ENCODE measurements at regions not wholly inside any gene's neighbourhood (a gene's known extent, or its start where the extent isn't known, plus 50 kb on each side); places are given as distances from the start of the nearest gene placed in this dataset.

DNA sequence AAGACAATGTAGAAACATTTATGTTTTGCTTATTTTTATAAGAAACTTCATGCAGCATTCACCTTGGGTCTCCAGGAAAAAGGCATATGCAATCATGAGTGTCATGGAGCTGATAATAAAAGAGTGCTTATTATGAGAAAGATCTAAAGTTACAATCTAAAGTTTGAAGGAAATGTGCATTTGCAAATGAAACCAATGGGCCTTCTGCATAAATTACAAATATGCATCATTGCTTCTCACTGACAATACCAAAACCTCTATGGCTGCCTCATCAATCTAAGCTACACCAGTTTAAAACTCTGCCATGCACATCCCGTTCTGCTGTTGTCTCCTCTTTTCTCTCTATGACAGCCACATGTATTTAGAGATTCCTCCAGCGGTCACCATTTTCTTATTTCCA is 103.2 kb upstream of the ABI3BP start:
- DNase-seq (ENCODE audit: low spot score, unreplicated experiment): no peak
- H3K36me3 Mint-ChIP-seq (ENCODE audit: insufficient read depth): no peaks in the 10 kb centered on the region
- no peaks in the 10 kb centered on the region for H3K9me3 Mint-ChIP-seq (ENCODE audit: low read depth)
- H3K4me3 Mint-ChIP-seq (ENCODE audit: low read depth): no peak overlapping the region
- H3K27ac Mint-ChIP-seq: no peak overlapping the region
- TF ChIP-seq, protein P1, sequence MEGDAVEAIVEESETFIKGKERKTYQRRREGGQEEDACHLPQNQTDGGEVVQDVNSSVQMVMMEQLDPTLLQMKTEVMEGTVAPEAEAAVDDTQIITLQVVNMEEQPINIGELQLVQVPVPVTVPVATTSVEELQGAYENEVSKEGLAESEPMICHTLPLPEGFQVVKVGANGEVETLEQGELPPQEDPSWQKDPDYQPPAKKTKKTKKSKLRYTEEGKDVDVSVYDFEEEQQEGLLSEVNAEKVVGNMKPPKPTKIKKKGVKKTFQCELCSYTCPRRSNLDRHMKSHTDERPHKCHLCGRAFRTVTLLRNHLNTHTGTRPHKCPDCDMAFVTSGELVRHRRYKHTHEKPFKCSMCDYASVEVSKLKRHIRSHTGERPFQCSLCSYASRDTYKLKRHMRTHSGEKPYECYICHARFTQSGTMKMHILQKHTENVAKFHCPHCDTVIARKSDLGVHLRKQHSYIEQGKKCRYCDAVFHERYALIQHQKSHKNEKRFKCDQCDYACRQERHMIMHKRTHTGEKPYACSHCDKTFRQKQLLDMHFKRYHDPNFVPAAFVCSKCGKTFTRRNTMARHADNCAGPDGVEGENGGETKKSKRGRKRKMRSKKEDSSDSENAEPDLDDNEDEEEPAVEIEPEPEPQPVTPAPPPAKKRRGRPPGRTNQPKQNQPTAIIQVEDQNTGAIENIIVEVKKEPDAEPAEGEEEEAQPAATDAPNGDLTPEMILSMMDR (IDR thresholded peaks at IDR 0.05; ENCODE audit: unreplicated experiment): no peak
- peaks cover 3% of the 10 kb centered on the region for H3K27me3 Mint-ChIP-seq
- peaks cover 2% of the 10 kb centered on the region for H3K4me1 Mint-ChIP-seq (ENCODE audit: low read depth)

DNA sequence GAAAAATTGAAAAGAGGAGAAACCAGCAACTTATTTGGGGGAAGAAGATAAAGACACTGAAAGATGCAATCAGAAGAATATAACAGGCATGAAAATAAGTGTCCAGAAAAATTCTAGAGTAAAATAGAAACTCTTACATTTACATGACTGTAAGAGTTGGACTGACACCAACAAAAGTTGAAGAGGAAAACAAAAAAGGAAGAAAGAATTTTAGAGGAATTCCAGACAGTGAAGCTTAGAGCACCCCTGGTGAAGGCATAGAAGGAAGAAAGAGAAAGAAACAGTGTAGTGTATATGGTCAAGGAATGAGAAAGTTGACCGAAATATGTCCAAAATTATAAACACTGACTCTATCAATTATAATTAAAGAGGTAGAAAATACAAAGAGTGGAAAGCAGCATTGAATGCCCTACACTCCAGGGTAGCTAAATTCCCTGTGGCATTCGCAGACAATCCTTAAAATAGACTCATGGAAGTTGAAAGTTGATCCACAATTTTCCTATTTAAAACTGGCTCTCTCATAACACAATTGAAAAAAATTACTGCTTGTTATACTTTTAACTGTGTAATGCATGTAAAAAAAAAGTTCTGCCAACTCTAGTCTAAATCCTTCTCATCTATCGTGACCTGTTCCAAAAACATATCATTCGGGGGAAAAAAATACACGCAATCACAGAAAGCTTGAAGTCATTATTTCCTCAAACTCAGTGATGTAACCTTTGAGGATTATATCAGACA is 102.6 kb upstream of the ABI3BP start:
- TF ChIP-seq, protein P1 (IDR thresholded peaks at IDR 0.05; ENCODE audit: unreplicated experiment): no peak
- H3K9me3 Mint-ChIP-seq (ENCODE audit: low read depth): no peaks in the 10 kb centered on the region
- H3K27ac Mint-ChIP-seq: no peak overlapping the region
- H3K36me3 Mint-ChIP-seq (ENCODE audit: insufficient read depth): no peaks in the 10 kb centered on the region
- H3K4me1 Mint-ChIP-seq (ENCODE audit: low read depth): peaks cover 2% of the 10 kb centered on the region
- DNase-seq (ENCODE audit: low spot score, unreplicated experiment): no peak
- H3K4me3 Mint-ChIP-seq (ENCODE audit: low read depth): no peak overlapping the region
- H3K27me3 Mint-ChIP-seq: peaks cover 3% of the 10 kb centered on the region

DNA sequence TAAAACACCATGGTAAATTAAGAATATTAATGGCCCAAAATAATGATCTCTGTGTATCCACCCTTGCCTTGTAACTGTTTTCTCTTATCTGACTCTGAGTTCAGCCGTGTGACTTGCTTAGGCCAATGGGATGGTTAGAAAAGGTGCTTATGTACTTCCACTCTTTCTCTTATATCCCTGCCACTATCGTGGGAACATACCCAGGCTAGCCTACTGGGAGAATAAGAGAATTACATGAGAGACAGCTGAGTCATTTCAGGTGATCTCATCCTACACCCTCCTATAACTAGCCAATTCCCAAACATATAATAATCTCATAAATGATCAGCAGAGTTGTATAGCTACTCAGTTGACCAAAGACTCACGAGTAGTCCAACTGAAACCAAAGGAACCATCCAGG is 98.3 kb upstream of the ABI3BP start:
- no peaks in the 10 kb centered on the region for H3K27me3 Mint-ChIP-seq
- TF ChIP-seq, protein P1 (IDR thresholded peaks at IDR 0.05; ENCODE audit: unreplicated experiment): no peak
- H3K36me3 Mint-ChIP-seq (ENCODE audit: insufficient read depth): no peaks in the 10 kb centered on the region
- DNase-seq (ENCODE audit: low spot score, unreplicated experiment): no peak
- H3K4me3 Mint-ChIP-seq (ENCODE audit: low read depth): no peak overlapping the region
- H3K27ac Mint-ChIP-seq: no peak overlapping the region
- H3K9me3 Mint-ChIP-seq (ENCODE audit: low read depth): no peaks in the 10 kb centered on the region
- H3K4me1 Mint-ChIP-seq (ENCODE audit: low read depth): peaks cover 12% of the 10 kb centered on the region

DNA sequence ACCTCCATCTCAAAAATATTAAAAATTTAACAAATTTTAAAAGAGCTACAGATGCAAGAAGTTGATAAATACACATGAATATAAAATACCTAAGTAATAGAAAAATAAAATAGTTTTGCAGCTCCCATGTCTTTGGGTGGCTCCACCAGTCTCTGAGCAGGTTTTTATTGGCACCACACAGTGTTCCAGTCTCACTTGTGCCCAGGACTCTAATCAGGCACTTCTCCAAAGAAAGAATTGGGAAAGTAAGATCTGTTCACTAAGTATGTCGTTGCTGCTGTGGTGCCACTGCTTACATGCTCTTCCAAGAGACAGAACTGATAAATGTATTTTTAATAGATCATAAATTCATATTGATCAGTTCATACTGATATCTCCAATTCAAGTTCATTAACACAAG is 92.5 kb upstream of the ABI3BP start:
- H3K4me1 Mint-ChIP-seq (ENCODE audit: low read depth): peaks cover 10% of the 10 kb centered on the region
- no peak overlapping the region for H3K27ac Mint-ChIP-seq
- no peaks in the 10 kb centered on the region for H3K9me3 Mint-ChIP-seq (ENCODE audit: low read depth)
- no peaks in the 10 kb centered on the region for H3K36me3 Mint-ChIP-seq (ENCODE audit: insufficient read depth)
- DNase-seq (ENCODE audit: low spot score, unreplicated experiment): no peak
- no peaks in the 10 kb centered on the region for H3K27me3 Mint-ChIP-seq
- TF ChIP-seq, protein P1 (IDR thresholded peaks at IDR 0.05; ENCODE audit: unreplicated experiment): no peak
- no peak overlapping the region for H3K4me3 Mint-ChIP-seq (ENCODE audit: low read depth)

DNA sequence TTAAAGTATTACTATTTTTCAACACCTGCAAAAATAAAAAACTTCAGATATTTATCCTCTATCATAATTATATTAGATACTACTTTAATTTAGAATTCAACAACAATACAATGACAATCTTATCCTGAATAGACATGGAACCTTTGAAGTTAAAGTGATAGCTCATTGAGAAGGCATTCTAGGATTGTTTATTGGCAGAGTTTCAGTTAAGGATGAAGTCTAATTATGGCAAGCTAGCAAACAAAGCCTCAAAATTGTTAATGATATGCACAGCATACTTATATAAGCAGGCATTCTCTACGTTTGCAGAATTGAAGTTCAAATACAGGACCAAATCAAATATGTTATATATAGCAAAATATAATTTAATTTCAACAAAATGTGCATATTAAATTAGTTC is 91.2 kb upstream of the ABI3BP start:
- H3K9me3 Mint-ChIP-seq (ENCODE audit: low read depth): no peaks in the 10 kb centered on the region
- no peak overlapping the region for H3K4me3 Mint-ChIP-seq (ENCODE audit: low read depth)

More for the DNA sequence above, 91.2 kb upstream of the ABI3BP start:
- DNase-seq (ENCODE audit: low spot score, unreplicated experiment): no peak
- Mint-ChIP-seq H3K27ac (no peak overlapping the region), H3K4me1 (ENCODE audit: low read depth) (peaks cover 7% of the 10 kb centered on the region), H3K27me3 (no peaks in the 10 kb centered on the region), H3K36me3 (ENCODE audit: insufficient read depth) (no peaks in the 10 kb centered on the region)
- TF ChIP-seq, protein P1 (IDR thresholded peaks at IDR 0.05; ENCODE audit: unreplicated experiment): no peak

Measured in progenitor cell of endocrine pancreas (in vitro differentiated cells).